Mammary epithelial cell (primary cell): ENCODE measurements at regions not wholly inside any gene's neighbourhood (a gene's known extent, or its start where the extent isn't known, plus 50 kb on each side); places are given as distances from the start of the nearest gene placed in this dataset.

ENCODE experiments used
- EZH2 ChIP-seq: IDR thresholded peaks from 2 replicates; pipeline ENCODE4 v1.6.1; 2012; ENCODE audit warnings: low read length, inconsistent platforms, borderline replicate concordance
- TF ChIP-seq, protein P1 (sequence below), 2 donors: IDR thresholded peaks in 1 of 2; conservative IDR thresholded peaks in 1 of 2; 2 replicates each; pipeline ENCODE4 v1.5.1; 2011 to 2012; ENCODE audit warnings: inconsistent platforms in 2 of 2, low read length in 2 of 2, mild to moderate bottlenecking in 2 of 2, control low read depth in 1 of 2, low read depth in 1 of 2; ENCODE audit not compliant: insufficient read depth in 1 of 2; ENCODE audit errors: extremely low read depth in 1 of 2

DNA sequence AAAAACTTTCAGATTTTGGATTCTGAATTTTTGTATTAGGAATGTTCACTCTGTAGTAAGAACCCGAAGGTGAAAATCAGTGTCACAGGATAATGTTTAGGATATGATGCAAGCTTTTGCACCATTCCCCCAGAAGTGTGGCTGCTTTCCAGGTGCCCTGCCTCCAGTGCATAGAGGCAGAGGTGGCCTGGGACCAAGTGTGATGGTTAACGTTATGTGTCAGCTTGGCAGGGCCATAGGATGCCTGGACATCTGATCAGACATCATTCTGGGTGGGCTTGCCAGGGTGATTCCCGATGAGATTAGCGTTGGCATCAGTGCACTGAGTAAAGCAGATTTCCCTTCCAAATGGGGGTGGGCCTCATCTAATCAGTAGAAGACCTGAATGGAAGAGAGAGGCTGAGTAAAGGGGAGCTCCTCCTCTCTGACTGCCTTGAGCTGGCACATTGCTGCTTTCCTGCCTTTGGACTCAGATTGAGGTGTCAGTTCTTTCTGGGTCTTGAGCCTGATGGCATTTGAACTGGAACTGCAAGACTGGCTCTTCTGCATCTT lies 177.4 kb upstream of the HS6ST1 start:
- TF ChIP-seq, protein P1, sequence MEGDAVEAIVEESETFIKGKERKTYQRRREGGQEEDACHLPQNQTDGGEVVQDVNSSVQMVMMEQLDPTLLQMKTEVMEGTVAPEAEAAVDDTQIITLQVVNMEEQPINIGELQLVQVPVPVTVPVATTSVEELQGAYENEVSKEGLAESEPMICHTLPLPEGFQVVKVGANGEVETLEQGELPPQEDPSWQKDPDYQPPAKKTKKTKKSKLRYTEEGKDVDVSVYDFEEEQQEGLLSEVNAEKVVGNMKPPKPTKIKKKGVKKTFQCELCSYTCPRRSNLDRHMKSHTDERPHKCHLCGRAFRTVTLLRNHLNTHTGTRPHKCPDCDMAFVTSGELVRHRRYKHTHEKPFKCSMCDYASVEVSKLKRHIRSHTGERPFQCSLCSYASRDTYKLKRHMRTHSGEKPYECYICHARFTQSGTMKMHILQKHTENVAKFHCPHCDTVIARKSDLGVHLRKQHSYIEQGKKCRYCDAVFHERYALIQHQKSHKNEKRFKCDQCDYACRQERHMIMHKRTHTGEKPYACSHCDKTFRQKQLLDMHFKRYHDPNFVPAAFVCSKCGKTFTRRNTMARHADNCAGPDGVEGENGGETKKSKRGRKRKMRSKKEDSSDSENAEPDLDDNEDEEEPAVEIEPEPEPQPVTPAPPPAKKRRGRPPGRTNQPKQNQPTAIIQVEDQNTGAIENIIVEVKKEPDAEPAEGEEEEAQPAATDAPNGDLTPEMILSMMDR (conservative IDR thresholded peaks at IDR 0.05 in 1 of 2, IDR thresholded peaks at IDR 0.05 in 1 of 2; ENCODE audit: extremely low read depth in 1 of 2, insufficient read depth in 1 of 2, low read depth in 1 of 2, low read length in 2 of 2) = no peak
- TF ChIP-seq EZH2 = no peak
